H9 (cell line): ENCODE measurements at regions not wholly inside any gene's neighbourhood (a gene's known extent, or its start where the extent isn't known, plus 50 kb on each side); places are given as distances from the start of the nearest gene placed in this dataset.

Source experiments
- DNase-seq: peaks from one replicate; pipeline ENCODE4 v3.0.0-alpha.2; 2017
- H2AFZ ChIP-seq: one replicate; pipeline ENCODE4 v1.6.1; 2013; ENCODE audit warnings: mild to moderate bottlenecking, low read length, control low read depth, moderate library complexity
- H2AK5ac ChIP-seq: 2 replicates; pipeline ENCODE4 v1.6.1; 2013; ENCODE audit warnings: low read length, control low read depth, mixed read lengths; ENCODE audit not compliant: insufficient read length
- H2BK120ac ChIP-seq: one replicate; pipeline ENCODE4 v1.6.1; 2013; ENCODE audit warnings: low read depth, mild to moderate bottlenecking, low read length, control low read depth, inconsistent platforms; ENCODE audit not compliant: poor library complexity, severe bottlenecking
- H2BK12ac ChIP-seq: 2 replicates; pipeline ENCODE4 v1.6.1; 2013; ENCODE audit warnings: low read length, control low read depth, mixed read lengths, low read depth; ENCODE audit not compliant: insufficient read length
- H2BK15ac ChIP-seq: 2 replicates; pipeline ENCODE4 v1.6.1; 2013; ENCODE audit warnings: low read depth, low read length, control low read depth
- H2BK20ac ChIP-seq: one replicate; pipeline ENCODE4 v1.6.1; 2013; ENCODE audit warnings: low read depth, mild to moderate bottlenecking, low read length, control low read depth, inconsistent platforms; ENCODE audit not compliant: poor library complexity, severe bottlenecking
- H2BK5ac ChIP-seq: 2 replicates; pipeline ENCODE4 v1.6.1; 2013; ENCODE audit warnings: low read length, control low read depth, mixed read lengths; ENCODE audit not compliant: insufficient read length
- H3K14ac ChIP-seq: 2 replicates; pipeline ENCODE4 v1.6.1; 2013; ENCODE audit warnings: low read length, control low read depth; ENCODE audit not compliant: insufficient read depth
- H3K18ac ChIP-seq: 2 replicates; pipeline ENCODE4 v1.6.1; 2013; ENCODE audit warnings: low read depth, mild to moderate bottlenecking, mixed read lengths, low read length, control low read depth; ENCODE audit not compliant: insufficient read length
- H3K23ac ChIP-seq: 2 replicates; pipeline ENCODE4 v1.6.1; 2013; ENCODE audit warnings: low read length, control low read depth, mixed read lengths, low read depth; ENCODE audit not compliant: insufficient read length
- H3K23me2 ChIP-seq: 2 replicates; pipeline ENCODE4 v1.6.1; 2013; ENCODE audit warnings: low read depth, mild to moderate bottlenecking, mixed read lengths, low read length, control low read depth; ENCODE audit not compliant: insufficient read length, poor library complexity, severe bottlenecking
- H3K27ac ChIP-seq: 2 replicates; pipeline ENCODE4 v1.5.1; 2013; ENCODE audit warnings: low read length, control low read depth, mixed read lengths, low read depth; ENCODE audit not compliant: insufficient read length
- H3K27me3 ChIP-seq: 2 replicates; pipeline ENCODE4 v1.6.1; 2013; ENCODE audit warnings: low read length, control low read depth, inconsistent platforms; ENCODE audit not compliant: insufficient read depth
- H3K4ac ChIP-seq: 2 replicates; pipeline ENCODE4 v1.6.1; 2013; ENCODE audit warnings: low read depth, mild to moderate bottlenecking, control low read depth, inconsistent platforms, low read length, moderate library complexity
- H3K4me1 ChIP-seq: 2 replicates; pipeline ENCODE4 v1.6.1; 2013; ENCODE audit warnings: low read length, control low read depth, inconsistent platforms; ENCODE audit not compliant: insufficient read depth
- H3K4me2 ChIP-seq: 2 replicates; pipeline ENCODE4 v1.6.1; 2013; ENCODE audit warnings: low read length, control low read depth, mixed read lengths; ENCODE audit not compliant: insufficient read length, insufficient read depth
- H3K56ac ChIP-seq: 2 replicates; pipeline ENCODE4 v1.6.1; 2013; ENCODE audit warnings: low read depth, mild to moderate bottlenecking, mixed read lengths, low read length, control low read depth; ENCODE audit not compliant: insufficient read length
- H3K79me1 ChIP-seq: 2 replicates; pipeline ENCODE4 v1.6.1; 2013; ENCODE audit warnings: low read depth, mild to moderate bottlenecking, moderate library complexity, low read length, control low read depth, inconsistent platforms; ENCODE audit not compliant: insufficient read depth, poor library complexity, severe bottlenecking
- H3K79me2 ChIP-seq: 2 replicates; pipeline ENCODE4 v1.6.1; 2013; ENCODE audit warnings: low read length, control low read depth, inconsistent platforms; ENCODE audit not compliant: insufficient read depth
- H3K9ac ChIP-seq: 2 replicates; pipeline ENCODE4 v1.6.1; 2013; ENCODE audit warnings: low read length, control low read depth, mixed read lengths; ENCODE audit not compliant: insufficient read length; ENCODE audit errors: extremely low read depth
- H3K9me3 ChIP-seq: one replicate; pipeline ENCODE4 v1.6.1; 2013; ENCODE audit warnings: low read depth, low read length, inconsistent platforms; ENCODE audit not compliant: control insufficient read depth
- H3T11ph ChIP-seq: one replicate; pipeline ENCODE4 v1.6.1; 2013; ENCODE audit warnings: mild to moderate bottlenecking, low read length, control low read depth, inconsistent platforms
- H4K20me1 ChIP-seq: one replicate; pipeline ENCODE4 v1.6.1; 2013; ENCODE audit not compliant: control insufficient read depth, insufficient read length, insufficient read depth
- H4K5ac ChIP-seq: 2 replicates; pipeline ENCODE4 v1.6.1; 2013; ENCODE audit warnings: low read depth, mild to moderate bottlenecking, mixed read lengths, low read length, control low read depth; ENCODE audit not compliant: insufficient read length
- H4K8ac ChIP-seq: replicated peaks from 2 replicates; pipeline ENCODE4 v1.6.1; 2013; ENCODE audit warnings: low read length, control low read depth, mixed read lengths, low read depth; ENCODE audit not compliant: insufficient read length
- H4K91ac ChIP-seq: 2 replicates; pipeline ENCODE4 v1.6.1; 2013; ENCODE audit warnings: low read depth, mild to moderate bottlenecking, moderate library complexity, mixed read lengths, low read length, control low read depth; ENCODE audit not compliant: insufficient read length
- H3K27ac Mint-ChIP-seq, 3 experiments: 2 replicates in 2 of 3; 3 replicates in 1 of 3; pipeline ENCODE4 v1.8.0; 2020 to 2021; ENCODE audit warnings: mixed read lengths in 3 of 3, mild to moderate bottlenecking in 1 of 3, moderate library complexity in 1 of 3
- H3K27me3 Mint-ChIP-seq: 2 replicates; pipeline ENCODE4 v1.8.0; 2021; ENCODE audit warnings: low read depth, mild to moderate bottlenecking, moderate library complexity, mixed read lengths
- H3K36me3 Mint-ChIP-seq, 3 experiments: 2 replicates in 2 of 3; 3 replicates in 1 of 3; pipeline ENCODE4 v1.8.0; 2020 to 2021; ENCODE audit warnings: low read depth in 3 of 3, mixed read lengths in 3 of 3; ENCODE audit not compliant: insufficient read depth in 1 of 3
- H3K4me1 Mint-ChIP-seq, 2 experiments: 2 replicates each; pipeline ENCODE4 v1.8.0; 2020; ENCODE audit warnings: mixed read lengths in 2 of 2
- H3K4me3 Mint-ChIP-seq, 2 experiments: 2 replicates in 1 of 2; 3 replicates in 1 of 2; pipeline ENCODE4 v1.8.0; 2020 to 2021; ENCODE audit warnings: mild to moderate bottlenecking in 2 of 2, mixed read lengths in 2 of 2, moderate library complexity in 1 of 2
- H3K9me3 Mint-ChIP-seq, 2 experiments: 2 replicates in 1 of 2; 3 replicates in 1 of 2; pipeline ENCODE4 v1.8.0; 2020; ENCODE audit warnings: mild to moderate bottlenecking in 2 of 2, mixed read lengths in 2 of 2, moderate library complexity in 1 of 2
- CTCF ChIP-seq: fragments of 200-600 bp; sonication (generic); conservative IDR thresholded peaks from 3 replicates; pipeline ENCODE4 v1.8.0; 2021; ENCODE audit warnings: antibody characterized with exemption, mild to moderate bottlenecking
- WGBS: extraction: QIAGEN DNeasy Blood & Tissue Kit; methylation state at CpG from one replicate; pipeline ENCODE4 v1.1.7; 2013; ENCODE audit warnings: missing lambda C conversion rate, low lambda C conversion rate, mixed read lengths; ENCODE audit not compliant: insufficient read length; ENCODE audit errors: extremely low coverage; 5-methylcytosine and 5-hydroxymethylcytosine counted together

DNA sequence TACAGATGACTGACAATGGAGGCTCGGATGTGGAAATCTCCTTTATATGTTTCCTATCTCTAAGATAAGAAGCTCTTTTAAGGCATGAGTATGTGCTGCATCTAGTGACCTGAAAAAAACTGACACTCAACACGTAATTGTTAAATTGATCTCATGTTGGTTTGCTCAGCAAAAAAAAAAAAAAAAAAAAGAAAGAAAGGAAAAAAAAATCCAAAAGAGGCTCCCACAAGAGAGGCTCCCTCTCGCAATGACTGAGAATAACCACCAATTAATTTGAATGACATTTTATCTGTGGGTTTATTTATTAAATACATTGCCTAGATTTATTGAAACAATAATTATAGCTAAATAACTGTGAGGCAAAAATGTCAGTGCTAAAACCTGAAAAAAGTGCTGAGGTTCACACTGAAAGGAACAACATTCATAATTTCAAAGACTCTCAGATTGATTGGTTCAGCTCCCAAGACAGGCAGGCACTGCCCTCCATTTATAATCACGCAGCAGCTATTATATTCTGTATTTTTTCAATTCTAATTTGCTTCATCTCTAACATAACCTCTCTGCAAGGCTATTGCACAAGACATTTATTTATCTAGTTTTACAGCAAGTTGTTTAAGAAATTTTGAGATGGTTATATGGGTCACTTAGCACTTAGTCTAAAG is 184.5 kb upstream of the TMPRSS15 start:
- Histone ChIP-seq H3K9me3 (no peaks in the 10 kb centered on the region), H3K56ac (no peak overlapping the region), H4K20me1 (no peaks in the 10 kb centered on the region), H3K23ac (no peak overlapping the region), H2BK12ac (no peak overlapping the region), H3K79me1 (no peaks in the 10 kb centered on the region), H2AK5ac (no peak overlapping the region), H2BK15ac (no peak overlapping the region), H2BK20ac (no peak overlapping the region), H2AFZ (no peak overlapping the region), H3K4me1 (no peaks in the 10 kb centered on the region), H4K8ac (no peak overlapping the region), H3K27ac (no peak overlapping the region), H4K91ac (no peak overlapping the region), H3K23me2 (no peaks in the 10 kb centered on the region), H3K79me2 (no peaks in the 10 kb centered on the region), H4K5ac (no peak overlapping the region), H3T11ph (no peak overlapping the region), H2BK120ac (no peak overlapping the region), H3K18ac (no peak overlapping the region), H3K14ac (no peak overlapping the region), H3K4me2 (no peak overlapping the region), H3K27me3 (no peaks in the 10 kb centered on the region), H2BK5ac (no peak overlapping the region), H3K4ac (no peak overlapping the region), H3K9ac (no peak overlapping the region)
- WGBS, result no CpG with 5 or more reads among the region's 4 CpGs
- Mint-ChIP-seq H3K9me3 (no peaks in the 10 kb centered on the region), H3K4me3 (no peak overlapping the region), H3K4me1 (peaks cover 10 to 14% of the 10 kb centered on the region in 2 experiments), H3K27me3 (no peaks in the 10 kb centered on the region; the same call in 1 of the 2 replicates), H3K36me3 (no peaks in the 10 kb centered on the region), H3K27ac (peak overlapping the region in 1 of 3 experiments; percentile 20; a peak in 2 of 7 replicates)
- TF ChIP-seq CTCF, result no peak
- DNase-seq, result no peak
